NCI-H226 (cell line): ENCODE measurements at regions not wholly inside any gene's neighbourhood (a gene's known extent, or its start where the extent isn't known, plus 50 kb on each side); places are given as distances from the start of the nearest gene placed in this dataset.
"Not testable (repeated sequence)": the region's sequence is repeated elsewhere in the genome, so short reads cannot be mapped to it uniquely, and the experiment has no call there.

ENCODE experiments used
- DNase-seq: peaks from one replicate; pipeline ENCODE4 v3.0.0-alpha.2; 2015

DNA sequence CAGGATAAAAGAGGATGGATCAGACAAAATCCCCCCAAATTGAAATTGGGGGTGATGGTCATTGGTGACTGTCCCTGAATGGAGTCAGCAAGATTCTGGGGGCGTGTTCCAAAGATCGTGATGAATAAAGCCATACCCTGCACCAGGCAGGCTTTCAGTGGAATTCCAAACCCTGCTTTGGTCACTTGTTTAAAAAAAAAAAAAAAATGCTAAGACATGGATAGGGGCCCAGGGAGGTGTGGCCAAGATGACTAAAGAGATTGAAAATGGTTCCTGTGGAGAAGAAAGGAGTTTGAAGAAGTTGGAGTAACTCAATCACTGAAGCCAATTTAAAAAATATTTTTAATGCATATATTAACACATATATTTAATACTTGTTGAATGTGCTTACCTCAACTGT is 161.4 kb upstream of the KCNG1 start:
- no peak for DNase-seq

DNA sequence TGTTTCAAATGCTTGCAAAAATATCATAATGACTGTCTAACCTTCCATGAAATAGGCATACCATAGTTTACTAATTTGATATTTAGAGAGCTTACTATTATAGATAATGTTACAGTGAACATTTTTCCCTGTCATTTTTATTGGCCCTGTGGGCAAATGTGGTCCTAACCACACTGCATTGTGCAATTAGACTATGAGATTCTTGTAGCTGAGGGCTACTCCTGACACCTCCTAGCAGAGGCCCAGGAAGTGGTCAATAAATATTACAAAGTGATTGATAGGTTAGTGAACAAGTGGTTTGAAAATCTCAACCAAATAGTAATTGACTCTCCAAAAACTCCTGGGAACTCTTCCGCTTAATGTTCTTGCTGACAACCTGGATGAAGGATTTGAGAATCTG is 160.5 kb upstream of the KCNG1 start:
- peak; percentile 37 for DNase-seq

DNA sequence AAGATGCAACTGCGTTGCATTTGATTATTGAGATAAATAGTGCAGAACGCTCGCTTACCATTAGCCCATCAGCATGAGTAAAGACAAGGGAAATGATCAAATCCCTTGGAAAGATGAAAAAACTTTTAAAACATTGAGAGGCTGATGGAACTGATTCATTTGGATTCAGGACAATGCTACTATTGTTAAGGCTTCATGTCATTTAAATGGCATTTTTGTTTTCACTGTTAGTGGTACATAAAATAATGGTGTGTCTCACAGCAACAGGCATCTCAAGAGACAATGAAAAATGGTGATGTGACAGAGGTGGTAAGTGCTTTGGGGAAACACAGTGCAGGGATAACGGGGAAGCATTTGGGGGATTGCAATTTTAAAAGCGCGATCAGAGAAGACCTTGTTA is 159.7 kb upstream of the KCNG1 start:
- DNase-seq: no peak

GRCh38 chr20:51178153-51178552 is 155.2 kb upstream of the KCNG1 start:
- DNase-seq: no peak

- DNase-seq: no peak
Observed at GRCh38 chr20:51176876-51177275, 154.0 kb upstream of the KCNG1 start.

DNA sequence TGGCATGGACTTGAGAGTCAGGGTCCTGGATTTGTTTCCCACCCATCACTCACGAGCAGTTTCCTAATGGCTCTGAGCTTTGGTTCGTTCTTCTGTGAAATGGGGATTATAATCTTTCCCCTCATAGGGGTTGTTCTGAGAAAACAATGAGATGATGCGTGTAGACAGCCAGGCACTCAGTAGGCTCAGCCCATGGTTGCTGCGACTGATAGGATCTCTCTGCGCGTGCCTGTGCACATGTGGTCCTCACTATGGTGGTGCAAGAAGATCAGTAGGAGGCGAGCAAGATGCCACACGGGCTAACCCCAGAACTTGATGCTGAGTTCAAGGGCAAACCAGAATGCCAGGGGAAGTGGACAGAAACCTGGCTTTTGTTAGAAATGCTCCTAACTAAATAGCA is 153.5 kb upstream of the KCNG1 start:
- DNase-seq: no peak

- DNase-seq: no peak
Observed at GRCh38 chr20:51175724-51176123, 152.8 kb upstream of the KCNG1 start.

DNA sequence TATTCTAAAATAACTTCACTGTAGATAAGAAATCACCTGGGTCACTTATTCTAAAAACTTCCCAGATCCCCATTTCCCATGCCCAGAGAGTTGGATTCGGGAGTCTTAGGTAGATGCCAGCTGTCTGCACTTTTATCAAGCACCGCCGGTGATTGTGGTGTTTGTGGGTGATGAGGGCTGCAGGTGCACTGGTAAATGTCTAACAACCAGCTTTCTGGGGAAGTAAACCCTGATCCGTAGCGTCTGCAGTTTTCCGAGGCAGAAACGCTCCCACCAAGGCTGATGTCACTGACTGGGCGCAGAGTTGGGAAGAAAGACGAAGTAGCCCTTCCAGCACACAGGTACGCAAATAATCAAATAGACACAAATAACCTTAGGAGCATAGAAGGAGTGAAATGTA is 152.2 kb upstream of the KCNG1 start:
- DNase-seq: no peak

- DNase-seq: no peak
Observed at GRCh38 chr20:51174536-51174935, 151.6 kb upstream of the KCNG1 start.

- DNase-seq: no peak
Observed at GRCh38 chr20:51172558-51173428, 149.9 kb upstream of the KCNG1 start.

DNA sequence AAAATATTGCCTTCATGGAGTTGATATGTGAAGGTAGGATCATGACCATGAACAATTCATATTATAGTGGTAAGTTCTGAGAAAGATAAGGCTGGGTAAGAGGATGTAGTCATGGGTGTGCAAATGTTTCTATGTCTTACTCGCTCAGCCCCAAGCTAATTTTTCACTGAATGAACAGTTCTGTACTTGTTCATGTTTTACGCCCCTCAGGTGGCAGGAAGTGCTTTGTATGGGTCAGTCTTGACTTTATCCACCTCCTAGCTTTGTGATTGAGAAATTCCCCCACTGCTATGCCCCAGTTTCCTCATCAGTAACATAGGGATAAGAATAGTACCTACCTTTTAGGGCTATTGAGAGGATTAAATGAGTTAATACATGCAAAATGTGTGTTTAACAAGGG is 148.2 kb upstream of the KCNG1 start:
- DNase-seq: no peak

DNA sequence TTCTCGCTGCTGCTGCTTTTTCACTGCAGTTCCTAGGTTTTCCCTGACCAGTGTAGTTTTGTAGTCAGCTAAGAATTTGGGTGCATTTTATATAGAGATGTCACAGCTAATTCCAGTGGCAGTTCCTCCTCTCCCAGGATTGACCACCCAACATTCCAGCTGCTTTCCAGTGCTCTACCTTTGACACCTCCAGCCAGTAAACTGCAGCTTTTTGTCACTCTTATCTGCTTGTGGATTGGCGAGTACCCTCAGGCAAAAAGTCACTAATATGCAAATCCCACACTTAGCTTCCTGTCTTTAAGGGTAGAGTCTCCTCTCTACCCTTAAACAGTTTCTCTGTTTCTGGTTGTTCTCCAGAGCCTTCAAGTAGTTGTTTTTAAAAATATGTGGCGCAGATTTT is 146.9 kb upstream of the KCNG1 start:
- DNase-seq: no peak

DNA sequence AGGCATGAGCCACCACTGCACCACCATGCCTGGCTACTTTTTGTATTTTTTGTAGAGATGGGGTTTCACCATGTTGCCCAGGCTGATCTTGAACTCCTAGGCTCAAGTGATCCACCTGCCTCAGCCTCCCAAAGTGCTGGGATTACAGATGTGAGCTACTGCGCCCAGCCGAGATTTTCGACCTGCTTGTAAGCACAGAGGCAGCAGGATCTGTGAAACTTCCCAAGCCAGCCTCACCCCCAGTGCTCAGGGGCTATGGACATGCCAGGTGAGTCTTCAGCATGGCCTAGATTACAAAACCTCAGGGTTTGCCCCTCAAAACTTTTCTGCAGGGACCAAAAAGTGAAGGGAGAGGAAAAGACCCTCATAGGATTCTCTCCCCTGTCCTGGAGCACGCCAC is 145.0 kb upstream of the KCNG1 start:
- DNase-seq: not testable (repeated sequence)

- DNase-seq: no peak
Observed at GRCh38 chr20:51166489-51166888, 143.6 kb upstream of the KCNG1 start.

DNA sequence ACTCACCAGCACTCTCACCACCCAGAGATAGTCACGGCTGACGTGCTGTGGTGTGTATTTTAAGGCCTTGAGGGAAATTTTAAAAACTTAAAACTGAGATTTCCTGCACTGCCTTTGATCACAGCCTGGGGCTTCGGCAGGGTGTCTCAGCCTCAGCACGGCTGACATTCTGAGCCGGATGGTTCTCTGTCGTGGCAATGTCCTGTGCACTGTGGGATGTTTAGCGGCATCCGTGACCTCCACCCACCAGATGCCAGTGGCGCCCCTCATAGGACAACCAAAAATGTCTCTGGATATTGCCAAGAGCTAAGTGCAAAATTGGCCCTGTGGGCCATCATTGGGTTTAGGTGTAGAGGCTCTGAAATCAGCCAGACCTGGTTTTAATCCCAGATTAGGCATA is 142.2 kb upstream of the KCNG1 start:
- DNase-seq: no peak

DNA sequence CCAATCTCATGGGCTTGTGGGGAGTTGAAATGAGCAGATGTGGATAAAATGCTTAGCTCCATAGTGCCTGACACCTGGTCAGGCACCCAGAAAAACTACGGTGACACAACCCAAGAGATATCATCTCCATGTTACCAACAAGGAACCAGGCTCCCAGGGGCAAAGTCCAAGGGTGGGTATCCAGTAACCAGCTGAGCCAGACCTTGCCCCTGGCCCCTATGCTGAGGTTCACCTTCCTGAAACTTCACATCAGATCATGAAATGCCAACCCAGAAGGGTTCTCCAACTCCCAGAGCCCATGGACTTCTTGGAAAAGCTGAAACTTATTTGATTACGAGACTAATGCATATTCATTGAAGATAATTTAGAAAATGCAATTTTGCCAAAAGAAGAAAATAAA is 141.8 kb upstream of the KCNG1 start:
- DNase-seq: no peak

- no peak for DNase-seq
Observed at GRCh38 chr20:51163996-51164600, 141.2 kb upstream of the KCNG1 start.

- DNase-seq: no peak
Observed at GRCh38 chr20:51162015-51162414, 139.1 kb upstream of the KCNG1 start.

DNA sequence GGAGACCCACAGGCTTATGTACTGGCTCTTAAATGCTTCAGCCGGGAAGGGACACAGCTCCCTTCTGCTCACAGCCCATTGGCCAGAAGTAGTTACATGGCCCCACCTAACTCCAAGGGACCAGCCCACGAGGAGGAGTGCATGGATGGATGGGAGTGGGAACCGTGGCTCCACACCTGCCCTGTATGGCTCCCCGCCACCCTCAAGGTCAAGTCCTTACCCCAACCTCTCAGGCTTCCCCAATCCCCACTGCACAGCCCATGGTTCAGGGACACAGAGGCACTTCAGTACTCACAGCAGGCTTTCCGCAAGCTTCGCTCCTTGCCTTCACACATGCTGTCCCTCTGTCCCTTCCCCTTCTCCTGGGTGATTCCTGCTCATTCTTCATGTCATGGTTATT is 137.9 kb upstream of the KCNG1 start:
- DNase-seq: no peak

DNA sequence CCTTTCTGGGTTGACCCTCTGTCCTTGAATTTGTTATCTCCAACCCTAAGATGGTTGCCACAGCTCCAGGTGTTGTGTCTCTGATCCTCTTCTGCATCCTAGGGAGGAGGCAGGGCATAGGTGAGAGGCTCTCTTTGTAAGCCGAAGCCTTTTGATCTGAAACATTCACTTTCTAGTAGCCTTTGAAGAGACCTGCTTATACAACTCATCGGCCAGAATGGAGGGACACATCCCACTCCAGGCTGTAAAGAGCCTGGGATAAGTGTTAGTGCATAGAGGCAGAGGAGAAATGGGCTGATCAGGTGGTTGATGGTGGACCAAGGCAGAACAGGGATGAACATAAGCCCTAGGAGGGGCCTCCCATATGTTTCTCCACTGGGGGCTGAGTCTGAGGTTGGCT is 137.1 kb upstream of the KCNG1 start:
- DNase-seq: no peak

DNA sequence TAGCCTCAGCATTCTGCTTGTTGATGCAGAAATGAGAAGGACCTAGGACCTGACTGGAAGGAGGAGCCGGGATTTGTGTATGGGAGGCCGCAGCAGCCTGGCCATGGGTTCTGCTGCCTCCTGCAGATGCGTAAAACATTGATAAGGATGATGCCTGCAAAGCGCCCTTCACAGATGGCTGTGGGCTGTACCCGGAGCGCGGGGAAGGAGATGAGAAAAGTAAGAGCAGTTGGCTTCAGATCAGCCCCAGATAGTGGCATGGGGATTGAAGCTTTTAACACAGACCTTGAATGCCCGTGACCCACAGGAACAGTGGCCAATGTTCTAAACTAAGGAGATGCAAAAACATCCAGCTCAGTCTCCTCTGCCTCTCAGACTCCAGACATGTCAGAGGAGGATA is 136.4 kb upstream of the KCNG1 start:
- no peak for DNase-seq

GRCh38 chr20:51158226-51158625 is 135.3 kb upstream of the KCNG1 start:
- DNase-seq: no peak

DNA sequence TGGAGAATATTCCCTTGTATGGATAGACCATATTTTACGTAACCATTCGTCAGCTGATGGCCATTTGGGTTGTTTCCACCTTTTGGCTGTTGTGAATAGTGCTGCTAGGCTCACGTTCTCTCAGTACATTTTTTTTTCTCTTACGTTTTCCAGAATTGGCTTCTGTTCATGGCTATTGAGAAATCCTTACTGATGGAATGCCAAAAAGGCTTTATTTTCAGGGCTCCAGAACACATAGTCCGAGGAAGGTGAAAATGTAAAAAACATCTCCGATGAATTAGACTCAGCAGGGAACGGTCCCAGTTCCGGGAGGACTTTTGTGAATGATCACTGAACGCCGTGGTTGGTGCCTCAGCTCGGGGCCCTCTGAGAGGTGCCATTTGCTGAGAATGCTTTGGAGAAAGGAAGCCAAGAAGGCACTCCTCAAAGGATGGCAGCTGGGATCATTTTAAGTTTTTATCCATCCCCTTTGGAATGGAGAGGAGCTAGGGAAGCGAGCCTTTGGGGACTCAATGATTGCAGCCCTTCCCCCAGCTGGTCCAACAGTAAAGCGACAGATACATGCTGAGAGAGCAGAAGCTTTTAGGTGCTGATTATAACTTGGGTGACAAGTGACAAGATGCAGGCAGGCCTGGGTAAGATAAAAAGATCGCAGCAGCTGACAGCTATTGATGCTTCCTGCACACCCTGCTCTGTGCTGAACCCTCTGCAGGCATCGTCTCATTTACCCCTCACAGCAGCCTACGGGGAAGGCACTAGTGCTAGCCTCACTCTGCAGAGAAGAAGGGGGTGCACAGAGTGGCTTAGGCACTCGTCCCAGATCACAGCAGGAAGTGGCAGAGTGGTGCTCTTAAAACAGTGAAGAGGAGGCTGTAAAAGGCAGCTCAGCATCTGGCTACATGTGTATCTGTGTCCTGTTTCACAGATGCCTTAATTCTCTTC is 133.4 kb upstream of the KCNG1 start:
- no peak for DNase-seq
